ENCODE measurements at regions not wholly inside any gene's neighbourhood (a gene's known extent, or its start where the extent isn't known, plus 50 kb on each side); places are given as distances from the start of the nearest gene placed in this dataset.
A peak's percentile ranks its signal among the peaks of the same experiment; 100 is the strongest.

GRCh38 chr3:150035301-150035779, 64.6 kb upstream of the PFN2 start:
- no peak for TF ChIP-seq CTCF (IDR thresholded peaks at IDR 0.05; ENCODE audit: low read depth, low read length)
- no peak for DNase-seq
- Histone ChIP-seq H3K4me1 (no peaks in the 10 kb centered on the region), H3K4me3 (ENCODE audit: low read depth, low read length) (no peak overlapping the region), H3K9me3 (no peaks in the 10 kb centered on the region), H3K27me3 (no peaks in the 10 kb centered on the region), H3K36me3 (no peaks in the 10 kb centered on the region)

GRCh38 chr3:150033721-150034120, 63.0 kb upstream of the PFN2 start:
- no peaks in the 10 kb centered on the region for H3K36me3 ChIP-seq
- DNase-seq, result no peak
- TF ChIP-seq CTCF (IDR thresholded peaks at IDR 0.05; ENCODE audit: low read depth, low read length), result no peak
- no peaks in the 10 kb centered on the region for H3K4me1 ChIP-seq
- no peaks in the 10 kb centered on the region for H3K27me3 ChIP-seq
- no peak overlapping the region for H3K4me3 ChIP-seq (ENCODE audit: low read depth, low read length)
- H3K9me3 ChIP-seq, result no peaks in the 10 kb centered on the region

DNA sequence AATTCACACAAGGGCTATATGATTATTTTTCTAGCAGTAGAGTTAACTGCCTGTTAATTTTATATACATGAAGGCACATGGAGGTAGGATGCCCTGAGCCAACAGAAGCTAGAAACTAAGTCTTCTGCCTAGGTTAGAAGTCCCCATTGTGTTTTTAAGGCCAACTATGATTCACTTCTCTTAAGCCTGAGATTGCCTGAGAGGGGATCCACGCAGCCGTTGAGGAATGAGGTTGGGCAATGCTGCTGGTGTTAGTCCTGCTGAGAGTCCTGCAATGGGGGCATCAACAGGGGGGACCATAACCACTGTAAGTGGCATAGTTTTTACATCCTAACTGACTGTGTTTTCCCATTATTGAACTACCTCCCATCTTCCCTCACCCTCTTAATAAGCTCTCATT, 60.1 kb upstream of the PFN2 start:
- no peaks in the 10 kb centered on the region for H3K9me3 ChIP-seq
- no peaks in the 10 kb centered on the region for H3K27me3 ChIP-seq
- no peaks in the 10 kb centered on the region for H3K36me3 ChIP-seq
- TF ChIP-seq CTCF (IDR thresholded peaks at IDR 0.05; ENCODE audit: low read depth, low read length), result no peak
- DNase-seq, result no peak
- no peak overlapping the region for H3K4me3 ChIP-seq (ENCODE audit: low read depth, low read length)
- H3K4me1 ChIP-seq, result no peaks in the 10 kb centered on the region

GRCh38 chr3:150023239-150023636, 52.5 kb upstream of the PFN2 start:
- DNase-seq, result no peak
- Histone ChIP-seq H3K4me3 (ENCODE audit: low read depth, low read length) (no peak overlapping the region), H3K4me1 (no peaks in the 10 kb centered on the region; the same call in 1 of the 2 replicates), H3K27me3 (no peaks in the 10 kb centered on the region), H3K9me3 (no peaks in the 10 kb centered on the region), H3K36me3 (no peaks in the 10 kb centered on the region)
- no peak for TF ChIP-seq CTCF (IDR thresholded peaks at IDR 0.05; ENCODE audit: low read depth, low read length)

- Histone ChIP-seq H3K27me3 (no peaks in the 10 kb centered on the region), H3K9me3 (no peaks in the 10 kb centered on the region), H3K4me3 (ENCODE audit: low read depth, low read length) (no peak overlapping the region), H3K4me1 (no peaks in the 10 kb centered on the region; the same call in 1 of the 2 replicates), H3K36me3 (no peaks in the 10 kb centered on the region)
- peak; percentile 49 for DNase-seq
- no peak for TF ChIP-seq CTCF (IDR thresholded peaks at IDR 0.05; ENCODE audit: low read depth, low read length)
These were observed 51.9 kb upstream of the PFN2 start for GRCh38 chr3:150022381-150023238.

DNA sequence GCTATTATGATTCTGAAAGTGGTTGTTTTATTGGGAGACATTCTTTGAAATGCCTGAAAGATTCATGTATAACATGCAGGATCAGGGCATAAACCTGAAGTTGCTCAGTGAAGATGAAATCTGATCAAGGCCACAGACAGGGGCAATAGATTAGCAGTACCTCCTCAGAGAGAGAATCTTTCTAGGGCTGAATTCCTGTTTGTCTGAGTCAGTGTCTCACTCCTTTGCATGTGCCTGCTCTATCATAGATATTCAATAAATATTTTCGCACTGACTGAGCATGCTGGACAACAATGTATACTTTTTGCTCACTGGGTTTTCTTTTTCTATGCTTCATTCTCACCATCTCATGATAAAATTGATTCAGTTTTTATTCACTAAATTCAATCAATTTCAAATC, 49.8 kb upstream of the PFN2 start:
- H3K4me1 ChIP-seq, result no peaks in the 10 kb centered on the region; the same call in 1 of the 2 replicates
- no peak for DNase-seq
- TF ChIP-seq CTCF (IDR thresholded peaks at IDR 0.05; ENCODE audit: low read depth, low read length), result no peak
- no peaks in the 10 kb centered on the region for H3K27me3 ChIP-seq
- H3K4me3 ChIP-seq (ENCODE audit: low read depth, low read length), result no peak overlapping the region
- no peaks in the 10 kb centered on the region for H3K9me3 ChIP-seq
- no peaks in the 10 kb centered on the region for H3K36me3 ChIP-seq

All from BE2C (cell line).